NCI-H82 (cell line): ENCODE measurements at regions not wholly inside any gene's neighbourhood (a gene's known extent, or its start where the extent isn't known, plus 50 kb on each side); places are given as distances from the start of the nearest gene placed in this dataset.
A peak's percentile ranks its signal among the peaks of the same experiment; 100 is the strongest.

ENCODE experiments used
- DNase-seq: peaks from one replicate; lab custom pipeline; 2025; lab: John Stamatoyannopoulos, UW

DNA sequence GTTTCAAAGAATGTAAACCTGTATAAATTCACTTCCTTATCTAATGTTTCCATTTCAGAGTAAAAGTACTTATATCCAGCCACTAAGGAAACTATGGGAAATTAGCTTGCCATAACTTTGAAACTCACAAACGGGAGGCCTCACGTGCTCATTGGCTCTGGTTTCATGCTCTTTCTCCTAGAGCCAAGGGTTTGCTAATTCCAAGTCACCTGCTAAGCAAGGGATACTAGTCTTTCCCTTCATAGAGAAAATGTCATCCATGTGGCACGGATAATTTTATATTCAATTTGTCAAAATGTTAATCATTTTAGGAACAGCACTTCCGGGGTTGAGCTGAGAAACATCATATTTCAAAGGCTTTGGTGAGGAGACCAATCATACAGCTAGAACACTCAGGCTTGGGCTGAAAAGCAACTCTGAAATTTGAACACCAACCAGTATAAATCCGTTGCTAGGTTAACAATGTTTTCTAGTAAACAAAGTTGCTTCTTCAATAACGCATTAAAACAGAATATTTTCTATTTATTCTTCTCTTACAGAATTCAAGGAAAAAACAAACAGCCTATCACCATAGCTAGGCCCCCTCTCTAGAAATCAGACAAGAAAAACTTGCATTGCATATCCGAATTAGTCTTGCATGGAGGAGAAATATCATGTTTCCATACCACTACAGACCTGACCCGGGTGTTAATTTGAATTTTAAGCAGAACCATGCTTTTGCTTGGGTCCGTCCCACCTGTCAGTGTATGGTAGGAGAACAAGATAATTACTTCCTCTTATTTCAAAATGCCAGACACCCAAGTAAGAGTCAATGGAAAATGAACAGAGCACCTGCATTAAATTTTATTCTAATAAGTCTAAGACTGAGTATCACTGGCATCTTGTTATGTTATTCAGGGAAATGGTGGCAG is 196.1 kb upstream of the ESRRG start:
- no peak for DNase-seq

DNA sequence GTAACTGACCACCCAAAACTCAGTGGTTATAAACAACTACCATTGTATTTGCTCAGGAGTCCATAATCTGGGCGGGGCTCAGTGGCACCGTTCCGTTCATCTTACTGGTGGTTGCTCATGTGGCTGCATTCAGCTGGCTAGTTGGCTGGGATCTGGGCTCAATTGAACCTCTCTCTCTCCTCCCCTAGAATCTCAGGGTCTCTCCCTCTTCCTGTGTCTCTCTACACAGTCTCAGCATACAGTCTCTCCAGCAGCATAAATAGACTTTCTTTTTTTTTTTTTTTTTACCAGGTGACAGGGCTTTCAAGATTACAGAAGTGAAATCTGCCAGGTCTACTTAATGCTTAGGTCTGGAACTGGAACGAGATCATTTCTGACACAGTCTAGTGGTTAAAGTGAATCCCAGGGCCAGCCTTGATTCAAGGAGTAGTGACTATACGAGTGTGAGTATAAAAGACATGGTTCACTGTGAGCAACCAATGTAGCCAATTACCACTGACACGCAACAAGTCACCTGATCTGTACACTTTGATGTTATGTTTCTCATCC is 193.7 kb upstream of the ESRRG start:
- no peak for DNase-seq

DNA sequence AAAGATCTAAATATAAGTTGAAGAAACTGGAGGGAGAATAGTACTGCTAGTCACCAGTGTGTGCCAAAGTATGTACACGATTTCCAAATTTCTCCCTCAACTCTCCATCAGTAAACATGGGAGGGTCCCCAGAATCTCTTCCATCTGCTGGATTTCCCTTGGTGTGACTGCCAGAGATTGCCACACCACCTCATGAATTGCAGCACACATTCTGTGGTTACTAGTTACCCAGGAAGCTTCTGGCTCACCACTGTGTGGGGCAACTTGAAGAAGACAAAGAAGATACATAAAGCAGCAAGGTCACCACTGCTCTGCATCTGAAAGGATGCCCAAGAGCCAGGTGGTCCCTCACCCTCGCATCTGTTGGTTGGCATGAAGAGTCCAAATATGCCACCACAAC is 191.7 kb upstream of the ESRRG start:
- DNase-seq: no peak

DNA sequence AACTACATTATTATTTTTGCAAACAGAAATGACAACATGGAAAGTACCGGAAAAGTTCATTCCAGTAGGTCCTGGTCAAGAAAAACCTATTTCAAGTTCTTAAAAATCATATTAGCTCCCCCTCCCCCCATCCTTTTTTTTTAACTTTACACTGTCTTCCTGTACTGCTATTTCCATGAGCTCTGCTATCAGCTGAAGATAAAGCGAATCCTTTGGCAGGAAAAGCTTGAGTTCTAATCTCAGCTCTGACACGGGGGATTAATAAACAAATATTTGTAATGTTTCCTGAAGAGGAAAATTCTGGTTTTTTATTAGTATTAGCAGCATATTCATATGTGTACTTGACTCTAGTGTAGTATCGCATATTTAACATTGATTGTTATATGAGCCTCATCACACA is 190.7 kb upstream of the ESRRG start:
- no peak for DNase-seq

DNA sequence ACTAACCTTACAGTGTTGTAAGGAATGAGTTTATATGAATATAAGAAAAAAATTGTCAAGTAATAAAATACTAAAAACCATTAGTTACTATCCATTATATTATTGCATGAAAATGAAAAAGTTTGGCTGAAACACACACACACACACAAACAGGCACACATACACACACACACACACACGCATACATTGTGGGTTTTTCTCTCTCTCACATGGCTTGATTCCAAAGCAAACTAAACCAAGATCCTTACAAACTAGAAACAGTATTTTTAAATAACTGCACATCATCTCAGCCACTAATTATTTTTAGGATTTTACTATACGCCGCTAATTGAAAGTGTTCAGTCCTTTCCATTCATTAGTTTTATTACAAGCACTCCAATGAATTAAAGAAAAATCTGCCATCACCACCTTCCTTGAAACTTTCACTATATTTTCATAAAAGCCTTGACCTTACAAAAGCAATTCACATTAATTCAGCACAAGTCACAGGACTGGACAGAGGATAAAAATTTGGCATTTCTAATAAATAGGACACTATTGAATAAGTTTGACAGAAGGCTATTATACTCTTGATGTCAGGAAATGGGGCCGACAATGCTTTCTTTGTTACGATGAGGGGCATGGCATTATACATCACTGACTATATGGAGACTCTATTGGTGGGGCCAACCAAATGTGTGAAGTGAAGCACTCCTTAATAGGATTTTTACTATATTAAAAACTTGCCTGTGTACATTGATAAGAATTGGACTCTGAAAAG is 187.0 kb upstream of the ESRRG start:
- DNase-seq: no peak

DNA sequence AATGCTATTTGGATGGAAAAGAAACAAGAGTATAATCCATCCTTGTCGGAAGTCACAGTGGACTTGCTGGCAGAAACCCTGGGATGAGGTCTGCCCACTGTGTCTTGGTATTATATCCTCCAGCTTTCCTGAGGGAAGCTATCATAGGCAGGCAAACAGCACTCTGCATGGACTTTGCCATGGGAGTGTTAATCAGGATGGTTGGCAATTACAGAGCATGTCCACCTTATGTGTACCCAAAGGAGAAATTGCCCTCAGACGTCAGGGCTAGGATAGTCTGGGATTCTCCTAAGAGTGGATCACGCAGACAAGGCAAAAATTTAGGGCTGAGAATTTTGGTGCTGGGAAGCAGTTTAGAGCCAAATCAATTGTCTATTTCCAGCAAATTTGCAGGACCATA is 184.9 kb upstream of the ESRRG start:
- DNase-seq: no peak

DNA sequence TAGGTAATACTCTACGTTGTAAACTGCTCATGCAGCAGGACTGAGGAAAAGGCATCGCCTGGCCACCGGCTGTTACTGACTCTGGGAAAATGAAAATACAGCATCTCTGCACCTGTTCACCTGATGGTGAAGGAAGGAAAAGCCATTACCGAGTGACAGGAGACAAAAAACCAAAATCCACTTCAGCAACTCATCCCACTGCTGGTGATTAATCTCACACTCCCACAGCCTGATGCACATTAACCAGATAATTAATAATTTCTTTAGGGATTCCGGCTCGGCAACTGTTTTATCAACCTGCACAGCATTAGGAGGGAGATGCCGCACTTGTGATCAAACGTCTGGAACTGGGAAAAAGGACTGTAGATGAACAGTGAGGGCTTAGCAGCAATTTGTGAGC is 183.9 kb upstream of the ESRRG start:
- DNase-seq: peak; percentile 30

DNA sequence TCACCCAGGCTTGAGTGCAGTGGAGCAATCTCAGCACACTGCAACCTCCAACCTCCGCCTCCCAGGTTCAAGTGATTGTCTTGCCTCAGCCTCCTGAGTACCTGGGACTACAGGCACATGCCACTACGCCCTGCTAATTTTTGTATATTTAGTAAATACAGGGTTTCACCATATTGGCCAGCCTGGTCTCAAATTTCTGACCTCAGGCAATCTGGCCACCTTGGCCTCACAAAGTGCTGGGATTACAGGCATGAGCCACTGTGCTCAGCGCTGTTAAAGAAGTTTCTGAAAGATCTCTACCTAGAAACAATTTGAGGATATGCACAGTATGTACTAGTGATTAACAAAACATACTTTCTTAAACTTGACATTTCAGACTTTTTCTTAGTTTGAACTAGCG is 182.6 kb upstream of the ESRRG start:
- DNase-seq: no peak

DNA sequence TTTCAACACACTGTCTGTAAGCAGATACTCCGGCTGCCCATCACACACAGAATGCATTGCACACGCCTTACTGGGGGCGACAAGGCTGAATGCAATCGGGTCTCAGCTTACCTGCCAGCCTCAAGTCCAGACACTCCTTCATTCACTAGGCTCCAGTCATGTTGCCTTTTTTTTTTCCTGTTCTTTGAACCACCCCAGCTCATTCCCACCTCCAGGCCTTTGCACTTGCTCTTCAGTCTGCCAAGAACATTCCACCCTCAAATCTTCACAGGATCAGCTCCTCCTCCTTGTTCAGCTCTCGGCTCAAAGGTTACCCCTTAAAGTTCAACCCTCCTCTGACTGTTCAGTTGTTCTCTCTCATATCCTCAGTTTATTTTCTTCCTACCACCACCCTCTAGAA is 181.9 kb upstream of the ESRRG start:
- DNase-seq: no peak

DNA sequence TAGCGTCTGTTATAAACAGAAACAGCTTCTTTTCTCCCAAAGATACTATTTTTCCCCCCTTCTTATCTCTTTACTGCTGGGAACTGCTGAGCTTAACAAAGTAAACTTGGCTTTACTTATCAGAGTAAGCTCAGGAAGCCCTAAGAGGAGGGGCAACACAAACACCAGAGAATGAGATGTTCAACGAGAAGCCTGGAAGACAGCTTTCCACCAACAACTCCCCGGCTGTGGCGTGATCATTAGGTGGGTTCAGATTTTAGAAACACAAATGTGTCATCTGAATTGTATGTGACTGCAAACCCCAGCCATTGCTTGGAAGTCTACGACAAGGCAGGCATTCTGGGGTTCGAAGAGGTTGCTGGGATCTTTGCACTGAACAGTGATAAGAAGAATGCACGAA is 181.2 kb upstream of the ESRRG start:
- DNase-seq: no peak

DNA sequence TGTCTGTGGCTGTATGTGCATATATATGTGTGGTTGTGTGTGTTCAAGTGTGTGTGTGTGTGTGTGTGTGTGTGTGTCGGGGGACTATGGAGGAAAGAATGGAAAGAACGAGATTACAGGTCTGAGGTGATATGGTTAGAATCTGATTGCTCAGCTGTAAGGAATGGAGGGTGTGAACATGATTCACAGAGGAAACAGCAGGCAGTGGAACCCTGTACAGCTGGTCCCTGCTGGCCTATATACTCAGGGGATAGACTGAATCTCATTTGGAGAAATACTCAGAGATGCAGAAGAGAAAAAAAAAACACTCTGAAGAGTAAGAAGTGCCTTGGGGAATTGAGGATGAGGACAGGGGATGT is 180.1 kb upstream of the ESRRG start:
- DNase-seq: peak; percentile 68

DNA sequence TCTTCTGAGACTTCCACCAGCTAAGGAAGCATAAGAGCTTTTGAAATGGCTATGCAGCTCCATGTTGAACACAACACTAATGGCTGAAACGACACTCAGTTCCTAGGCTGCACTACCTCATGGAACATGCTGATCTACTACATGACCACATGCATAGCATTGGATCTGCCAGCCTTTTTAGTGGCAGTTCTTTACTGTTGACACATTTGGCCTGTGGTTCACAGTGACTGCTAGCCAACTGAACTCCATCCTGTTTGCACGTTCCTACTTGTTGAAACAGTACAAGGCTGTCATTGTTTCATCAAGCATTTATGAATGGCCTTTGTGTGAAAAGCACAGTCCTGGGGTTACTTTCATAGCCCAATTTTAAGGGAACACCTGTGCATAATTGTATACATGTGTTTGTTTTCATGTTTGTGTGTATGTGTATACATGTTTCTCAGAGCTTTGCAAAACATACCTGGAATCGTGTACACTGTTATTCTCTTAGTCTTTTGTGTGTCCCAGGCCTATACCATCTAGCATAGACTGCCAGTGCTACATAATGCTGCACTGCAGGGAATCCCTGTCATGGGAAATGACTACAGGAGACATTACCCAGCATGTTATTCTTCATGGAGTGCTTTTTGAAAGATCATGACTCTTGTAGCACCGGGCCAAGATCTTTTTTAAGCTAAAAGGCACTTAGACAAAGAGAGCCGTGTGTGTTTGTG is 179.6 kb upstream of the ESRRG start:
- DNase-seq: no peak

DNA sequence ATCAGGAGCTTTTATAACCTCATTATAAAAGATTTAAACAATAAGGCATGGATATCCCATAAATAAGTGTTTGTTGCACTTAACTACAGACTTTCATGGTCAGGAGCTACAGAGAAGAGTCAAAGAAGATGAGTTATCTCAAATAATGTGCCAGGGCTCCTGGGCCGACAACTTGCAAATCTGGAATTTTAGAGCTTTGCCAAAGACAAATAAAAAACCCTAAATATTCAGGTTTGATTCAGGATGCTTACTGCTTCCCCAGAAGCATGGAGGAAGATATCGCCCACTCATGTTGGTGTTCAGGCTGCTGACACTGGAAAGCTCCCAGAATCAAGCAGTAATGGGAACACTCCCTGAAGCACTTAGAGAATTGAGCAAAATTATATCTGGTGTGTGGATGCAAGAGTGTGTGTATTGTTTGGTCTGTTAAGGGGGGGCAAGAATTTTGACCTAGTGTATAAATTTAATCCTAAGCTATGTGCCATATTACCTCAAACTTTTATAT is 176.9 kb upstream of the ESRRG start:
- no peak for DNase-seq

DNA sequence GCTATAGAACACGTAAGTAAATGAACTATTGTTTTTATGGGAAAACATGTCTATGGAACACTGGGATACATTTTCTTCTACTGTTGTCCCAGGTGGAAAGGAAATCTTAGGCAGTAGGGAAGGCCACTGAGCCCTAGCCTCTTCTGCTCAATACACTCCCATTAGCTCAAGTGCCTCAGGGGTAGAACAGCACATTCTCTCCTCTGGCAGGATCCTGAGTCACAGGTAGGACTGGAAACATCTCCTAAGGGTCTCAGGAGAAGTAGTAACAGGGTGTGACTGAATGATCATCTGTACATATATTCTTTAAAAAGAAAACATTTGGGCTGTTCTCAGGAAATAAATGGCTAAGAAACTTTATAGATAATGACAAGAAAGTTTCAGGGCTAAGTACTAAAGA is 175.6 kb upstream of the ESRRG start:
- no peak for DNase-seq

DNA sequence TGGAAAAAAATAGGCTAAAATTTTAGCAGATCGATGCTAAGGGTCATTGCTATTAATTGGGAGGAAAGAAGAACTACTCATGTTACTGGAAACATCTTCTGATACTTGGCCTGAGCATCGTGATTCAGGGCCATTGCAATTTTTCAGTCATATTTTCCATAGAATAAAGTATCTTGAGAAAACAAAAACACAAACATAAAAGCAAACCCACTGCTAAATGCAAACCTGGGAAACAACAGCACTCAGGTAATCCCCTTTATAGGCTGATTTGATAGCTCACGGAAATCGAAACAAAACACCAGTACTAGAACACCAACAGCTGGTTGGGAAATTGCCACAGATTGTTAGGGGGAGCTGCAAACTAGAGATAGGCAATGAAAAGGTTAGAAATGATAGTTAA is 172.9 kb upstream of the ESRRG start:
- DNase-seq: no peak

DNA sequence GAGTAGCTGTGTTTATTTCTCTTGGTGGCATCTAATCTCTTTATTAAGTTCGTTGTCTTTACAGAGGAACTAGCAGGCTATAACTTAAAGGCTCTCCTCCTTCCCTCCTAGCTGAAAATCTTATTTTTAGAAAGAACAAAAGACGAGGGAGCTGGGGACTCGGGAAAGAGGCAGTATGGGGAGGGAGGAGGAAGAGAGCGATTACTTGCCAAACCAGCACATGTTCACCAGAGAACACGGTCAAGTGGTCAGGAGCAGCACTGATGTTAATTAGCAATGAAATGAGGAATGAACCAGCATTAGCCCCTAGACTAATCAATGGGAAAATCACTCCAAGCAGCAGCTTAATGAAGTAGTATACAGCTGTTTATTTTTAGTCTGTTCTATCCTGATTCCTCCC is 171.3 kb upstream of the ESRRG start:
- no peak for DNase-seq

DNA sequence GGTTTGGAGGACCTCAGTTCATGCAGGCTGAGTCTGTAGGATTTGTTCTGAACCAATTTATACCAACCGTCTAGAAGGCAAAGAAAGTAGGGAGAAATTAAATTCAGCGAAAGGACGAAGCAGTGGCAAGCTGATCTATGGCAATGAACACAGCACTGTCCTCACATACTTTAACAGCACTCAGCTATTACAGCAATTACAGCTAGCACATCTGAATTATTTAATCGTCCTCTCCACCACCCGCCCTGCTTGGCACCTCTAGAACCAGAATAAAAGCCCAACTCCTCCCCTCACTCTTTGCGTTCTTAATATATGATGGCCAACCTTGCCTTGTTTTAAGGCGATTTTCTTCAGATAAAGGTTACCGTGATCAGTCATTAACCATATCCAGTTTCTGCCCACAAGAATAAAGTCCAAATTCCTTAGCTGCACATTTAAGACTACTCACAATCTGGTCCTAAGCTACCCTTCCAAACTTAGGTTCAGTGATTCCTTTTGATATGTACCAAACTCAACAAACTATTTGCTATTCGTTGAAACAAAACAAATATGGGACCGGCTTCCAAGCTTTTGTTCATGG is 169.4 kb upstream of the ESRRG start:
- no peak for DNase-seq

DNA sequence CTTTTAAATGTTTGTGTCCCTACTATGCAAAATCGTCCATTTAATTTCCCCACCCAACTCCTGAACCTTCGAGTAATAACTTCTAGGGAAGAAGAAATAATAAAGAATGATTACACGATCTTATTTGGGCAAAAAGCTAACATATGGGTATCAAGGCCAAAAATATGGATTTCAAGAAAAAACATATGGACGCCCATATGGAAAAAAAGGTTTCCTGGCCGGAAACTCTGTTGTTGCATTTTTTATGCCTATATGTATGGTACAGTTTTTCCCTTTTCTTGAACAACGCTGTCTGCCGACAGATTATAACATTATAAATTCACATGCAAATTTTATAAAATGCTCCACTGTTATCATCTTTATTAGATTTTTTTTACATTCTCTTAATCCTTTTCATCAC is 167.6 kb upstream of the ESRRG start:
- no peak for DNase-seq

DNA sequence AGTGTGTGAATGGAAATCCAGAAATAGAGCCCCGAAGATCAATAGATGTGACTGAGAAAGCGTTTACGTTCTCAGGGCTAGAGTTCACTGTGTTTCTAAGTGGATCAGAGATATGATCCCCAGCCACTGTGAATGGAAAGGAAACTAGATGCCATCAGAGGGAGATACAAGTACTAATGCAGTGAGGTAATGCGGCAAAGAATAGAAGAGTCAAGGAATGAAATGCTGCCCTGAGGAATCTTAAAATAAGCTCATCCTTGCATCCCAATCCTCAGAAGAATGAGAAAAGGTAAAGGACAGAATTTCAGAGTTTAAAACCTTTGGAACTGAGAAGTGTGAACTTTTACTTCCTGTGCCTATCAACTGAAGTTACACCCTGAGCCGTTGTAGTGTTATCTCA is 165.5 kb upstream of the ESRRG start:
- peak; percentile 11 for DNase-seq

DNA sequence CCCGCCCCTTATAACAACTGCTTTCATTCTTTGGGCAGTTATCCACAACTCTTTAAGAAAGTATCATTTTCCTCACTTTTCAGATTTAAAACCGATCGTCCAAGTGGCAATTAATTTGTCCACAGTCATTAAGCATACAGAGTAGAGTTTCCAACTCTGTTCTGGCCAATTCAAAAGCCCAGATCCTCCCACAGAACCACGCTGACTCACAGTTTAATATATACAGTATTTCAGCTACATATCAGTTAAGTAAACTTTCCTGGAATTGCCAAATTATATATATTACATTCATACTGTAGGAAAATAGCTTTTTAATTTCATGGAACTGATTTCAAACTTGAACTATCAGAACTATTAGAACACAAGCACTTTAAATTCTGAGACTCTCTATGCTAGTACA is 163.8 kb upstream of the ESRRG start:
- no peak for DNase-seq

DNA sequence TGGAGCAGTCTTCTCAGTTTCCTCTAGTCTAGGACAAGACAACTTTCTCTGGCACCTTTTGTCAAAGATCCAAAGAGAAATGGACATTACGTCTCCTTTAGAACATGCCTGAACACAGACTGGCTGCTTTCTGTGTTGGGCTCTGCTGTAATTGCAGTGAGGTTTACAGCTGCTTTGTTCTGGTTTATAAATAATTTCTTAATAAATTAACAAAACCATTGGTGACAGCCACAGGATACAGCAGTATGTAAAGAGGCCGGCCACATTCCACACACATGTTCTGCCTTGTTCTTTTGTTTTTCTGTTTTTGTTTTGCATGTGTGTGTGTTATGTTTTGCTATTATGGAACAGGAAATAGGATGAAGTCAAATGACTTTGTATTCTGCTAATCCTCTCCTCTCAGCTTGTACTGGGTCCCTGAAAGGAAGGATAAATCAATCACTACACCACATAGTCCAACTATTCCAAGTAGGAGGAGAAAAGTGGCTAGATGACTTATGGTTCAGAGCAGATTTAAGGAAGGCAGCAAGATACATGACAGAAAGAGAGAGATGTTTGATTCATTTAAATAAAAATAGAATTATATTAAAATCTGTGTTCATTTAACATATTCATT is 161.5 kb upstream of the ESRRG start:
- DNase-seq: peak; percentile 16

DNA sequence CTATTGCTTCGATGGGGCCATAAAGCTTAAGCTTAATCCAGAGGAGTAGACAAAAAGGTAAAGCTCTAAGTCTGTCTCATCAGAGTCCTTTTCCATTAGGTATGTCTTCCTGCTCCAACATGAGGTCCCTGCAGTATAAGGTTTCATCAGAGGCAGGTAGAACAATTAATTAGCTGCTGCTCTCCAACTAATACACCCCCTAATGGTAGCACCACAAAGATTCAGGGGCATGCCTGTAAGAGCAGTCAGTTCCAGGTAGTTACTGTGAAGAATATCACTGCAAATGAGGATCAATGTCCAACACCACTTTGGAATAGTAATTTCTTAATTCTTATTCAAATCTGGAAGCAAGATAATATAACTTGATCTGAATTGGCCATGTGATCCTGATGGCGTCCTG is 160.3 kb upstream of the ESRRG start:
- DNase-seq: peak; percentile 9
